ENCODE measurements at regions not wholly inside any gene's neighbourhood (a gene's known extent, or its start where the extent isn't known, plus 50 kb on each side); places are given as distances from the start of the nearest gene placed in this dataset.

GRCh38 chr15:34501131-34501530 lies 63.5 kb upstream of the GOLGA8A start:
- H4K8ac ChIP-seq (ENCODE audit: extremely low read depth, insufficient read depth, low read length): no peak overlapping the region
- H3K18ac ChIP-seq (ENCODE audit: extremely low read depth, low read length): no peak overlapping the region
- no peak overlapping the region for H2BK20ac ChIP-seq (ENCODE audit: low read length)
- H2AK5ac ChIP-seq (ENCODE audit: low read depth, low read length): no peak overlapping the region
- no peak overlapping the region for H2BK5ac ChIP-seq (ENCODE audit: low read depth, low read length)
- H3K56ac ChIP-seq (replicated peaks; ENCODE audit: insufficient read length, low read depth, low read length): no peak overlapping the region
- FAIRE-seq (no peak), DNase-seq (ENCODE audit: low read depth in 1 of 2, low spot score in 2 of 2) (no peak)
- no peak overlapping the region for H4K91ac ChIP-seq (replicated peaks; ENCODE audit: insufficient read length, low read length)
- H3K14ac ChIP-seq (ENCODE audit: insufficient read length): no peak overlapping the region
- no peak overlapping the region for H3K23ac ChIP-seq (ENCODE audit: insufficient read length)
- TF ChIP-seq KDM1A (IDR thresholded peaks at IDR 0.05; ENCODE audit: borderline replicate concordance, low read length): no peak
- TF ChIP-seq CTBP2 (IDR thresholded peaks at IDR 0.05; ENCODE audit: borderline replicate concordance, insufficient read depth, insufficient read length, low read length): no peak
- no peak for TF ChIP-seq MAFK (IDR thresholded peaks at IDR 0.05; ENCODE audit: low read depth, low read length)
- no peak for TF ChIP-seq KDM4A (IDR thresholded peaks at IDR 0.05; ENCODE audit: low read depth, low read length, severe bottlenecking)
- TF ChIP-seq SIX5 (IDR thresholded peaks at IDR 0.05; ENCODE audit: low read depth, low read length): no peak
- TF ChIP-seq SP2 (IDR thresholded peaks at IDR 0.05; ENCODE audit: low read length): no peak
- no peak for TF ChIP-seq POLR2AphosphoS5 (IDR thresholded peaks at IDR 0.05; ENCODE audit: low read depth, low read length)
- TF ChIP-seq ZNF274 (IDR thresholded peaks at IDR 0.05; ENCODE audit: borderline replicate concordance, extremely low read depth, low read length): no peak
- no peak for TF ChIP-seq RFX5 (IDR thresholded peaks at IDR 0.05; ENCODE audit: borderline replicate concordance, low read depth, low read length)
- TF ChIP-seq NRF1 (IDR thresholded peaks at IDR 0.05; ENCODE audit: low read depth, low read length): no peak
- TF ChIP-seq JUN (IDR thresholded peaks at IDR 0.05; ENCODE audit: low read depth, low read length): no peak
- TF ChIP-seq SP1 (IDR thresholded peaks at IDR 0.05; ENCODE audit: low read depth, low read length): no peak
- no peak overlapping the region for H4K5ac ChIP-seq (ENCODE audit: insufficient read length, low read depth, low read length)
- no peaks in the 10 kb centered on the region for H3K4me1 ChIP-seq (replicated peaks in 1 of 4; ENCODE audit: control insufficient read depth in 3 of 4, insufficient read depth in 4 of 4, low read length in 3 of 4)
- H3K79me2 ChIP-seq (ENCODE audit: control insufficient read depth in 1 of 2, insufficient read depth in 2 of 2, low read length in 2 of 2): no peaks in the 10 kb centered on the region
- H3K79me1 ChIP-seq (ENCODE audit: low read depth, low read length): no peaks in the 10 kb centered on the region
- no peak overlapping the region for H2AFZ ChIP-seq (ENCODE audit: low read length)
- peaks cover 0 to 3% (median 2%) of the 10 kb centered on the region in 4 experiments; a peak in 2 of 7 replicates for H3K27me3 ChIP-seq (replicated peaks in 1 of 4; ENCODE audit: control insufficient read depth in 3 of 4, extremely low read depth in 1 of 4, insufficient read depth in 3 of 4, low read length in 3 of 4)
- H2BK12ac ChIP-seq (ENCODE audit: low read depth, low read length): no peak overlapping the region
- no peaks in the 10 kb centered on the region for H3K9me3 ChIP-seq (ENCODE audit: insufficient read depth in 2 of 2, low read depth in 1 of 2, low read length in 1 of 2)
- no peak overlapping the region for H3K4me2 ChIP-seq (ENCODE audit: insufficient read depth in 1 of 2, low read depth in 2 of 2, low read length in 2 of 2)
- H3K23me2 ChIP-seq (ENCODE audit: low read depth, low read length): no peaks in the 10 kb centered on the region
- H3K27ac ChIP-seq (ENCODE audit: low read depth, low read length): no peak overlapping the region
- no peak overlapping the region for H3K4ac ChIP-seq (replicated peaks; ENCODE audit: insufficient read length, low read depth, low read length)
- H3K4me3 ChIP-seq (ENCODE audit: extremely low read depth in 1 of 4, insufficient read depth in 2 of 4, low read depth in 3 of 4, low read length in 4 of 4): no peak overlapping the region
- H4K20me1 ChIP-seq (replicated peaks in 1 of 2; ENCODE audit: control insufficient read depth in 1 of 2, insufficient read depth in 2 of 2, low read length in 2 of 2): no peaks in the 10 kb centered on the region
- no peaks in the 10 kb centered on the region for H3K36me3 ChIP-seq (ENCODE audit: control insufficient read depth in 2 of 4, insufficient read depth in 4 of 4, low read length in 3 of 4)
- CTCF ChIA-PET (ENCODE audit: partially characterized antibody): no interaction called here
- H3K9ac ChIP-seq (replicated peaks in 1 of 4; ENCODE audit: extremely low read depth in 1 of 4, low read depth in 3 of 4, low read length in 3 of 4): no peak overlapping the region
- WGBS, 2 experiments (ENCODE audit: extremely low coverage in 1 of 2, insufficient coverage in 1 of 2, insufficient read length in 1 of 2, insufficient replicate concordance in 2 of 2, low coverage in 1 of 2, low lambda C conversion rate in 2 of 2, missing lambda C conversion rate in 1 of 2): 94% methylated on average over 4 of the region's 4 CpGs; no CpG with 5 or more reads in 1 of the 2 experiments
- POLR2A ChIA-PET (ENCODE audit: partially characterized antibody): no interaction called here
- no peak overlapping the region for H2BK120ac ChIP-seq (replicated peaks; ENCODE audit: low read depth, low read length)
- no peak overlapping the region for H2BK15ac ChIP-seq (ENCODE audit: low read length)

Measured in H1 (cell line).